ENCODE measurements at regions not wholly inside any gene's neighbourhood (a gene's known extent, or its start where the extent isn't known, plus 50 kb on each side); places are given as distances from the start of the nearest gene placed in this dataset.

DNA sequence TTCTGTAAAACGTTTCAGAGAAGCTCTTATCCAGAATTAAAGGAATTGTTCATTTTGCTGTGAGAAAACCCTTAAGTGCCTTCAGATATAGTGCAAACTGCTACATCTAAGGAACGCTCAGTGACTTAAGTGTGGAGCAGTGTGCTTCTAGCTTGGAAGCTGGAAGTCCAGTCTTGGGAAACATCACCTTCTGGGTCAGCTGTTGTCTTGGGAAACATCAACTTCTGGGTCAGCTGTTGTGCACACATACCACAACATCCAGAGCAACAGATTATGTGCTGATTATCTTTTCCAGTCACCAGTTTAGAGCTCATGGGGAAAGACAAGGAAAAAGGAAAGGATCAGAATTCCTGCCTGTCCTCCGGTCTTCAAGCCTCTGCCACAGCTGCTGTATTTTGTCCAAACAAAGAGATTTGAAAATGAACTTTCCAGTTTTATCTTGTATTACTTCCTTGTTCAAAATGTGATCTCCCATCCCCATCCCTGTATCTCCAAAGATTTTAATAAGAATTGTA lies 713.6 kb downstream of the NSUN3 start:
- TF ChIP-seq, protein P1, sequence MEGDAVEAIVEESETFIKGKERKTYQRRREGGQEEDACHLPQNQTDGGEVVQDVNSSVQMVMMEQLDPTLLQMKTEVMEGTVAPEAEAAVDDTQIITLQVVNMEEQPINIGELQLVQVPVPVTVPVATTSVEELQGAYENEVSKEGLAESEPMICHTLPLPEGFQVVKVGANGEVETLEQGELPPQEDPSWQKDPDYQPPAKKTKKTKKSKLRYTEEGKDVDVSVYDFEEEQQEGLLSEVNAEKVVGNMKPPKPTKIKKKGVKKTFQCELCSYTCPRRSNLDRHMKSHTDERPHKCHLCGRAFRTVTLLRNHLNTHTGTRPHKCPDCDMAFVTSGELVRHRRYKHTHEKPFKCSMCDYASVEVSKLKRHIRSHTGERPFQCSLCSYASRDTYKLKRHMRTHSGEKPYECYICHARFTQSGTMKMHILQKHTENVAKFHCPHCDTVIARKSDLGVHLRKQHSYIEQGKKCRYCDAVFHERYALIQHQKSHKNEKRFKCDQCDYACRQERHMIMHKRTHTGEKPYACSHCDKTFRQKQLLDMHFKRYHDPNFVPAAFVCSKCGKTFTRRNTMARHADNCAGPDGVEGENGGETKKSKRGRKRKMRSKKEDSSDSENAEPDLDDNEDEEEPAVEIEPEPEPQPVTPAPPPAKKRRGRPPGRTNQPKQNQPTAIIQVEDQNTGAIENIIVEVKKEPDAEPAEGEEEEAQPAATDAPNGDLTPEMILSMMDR (IDR thresholded peaks at IDR 0.05), result no peak
- TF ChIP-seq POLR2A (IDR thresholded peaks at IDR 0.05), result no peak
